ENCODE measurements at regions not wholly inside any gene's neighbourhood (a gene's known extent, or its start where the extent isn't known, plus 50 kb on each side); places are given as distances from the start of the nearest gene placed in this dataset.
A peak's percentile ranks its signal among the peaks of the same experiment; 100 is the strongest.

GRCh38 chr9:26551451-26551850 lies 341.2 kb downstream of the CAAP1 start:
- TF ChIP-seq RXRA (IDR thresholded peaks at IDR 0.05; ENCODE audit: borderline replicate concordance, low read depth) (no peak), RFX5 (IDR thresholded peaks at IDR 0.05; ENCODE audit: low read length) (no peak), NRF1 (IDR thresholded peaks at IDR 0.05; ENCODE audit: low read depth, low read length) (no peak), JUND (IDR thresholded peaks at IDR 0.05) (no peak), FOSL2 (IDR thresholded peaks at IDR 0.05; ENCODE audit: borderline replicate concordance, low read depth) (no peak), YY1 (IDR thresholded peaks at IDR 0.05; ENCODE audit: low read depth) (no peak)
- TF ChIP-seq, protein P1, sequence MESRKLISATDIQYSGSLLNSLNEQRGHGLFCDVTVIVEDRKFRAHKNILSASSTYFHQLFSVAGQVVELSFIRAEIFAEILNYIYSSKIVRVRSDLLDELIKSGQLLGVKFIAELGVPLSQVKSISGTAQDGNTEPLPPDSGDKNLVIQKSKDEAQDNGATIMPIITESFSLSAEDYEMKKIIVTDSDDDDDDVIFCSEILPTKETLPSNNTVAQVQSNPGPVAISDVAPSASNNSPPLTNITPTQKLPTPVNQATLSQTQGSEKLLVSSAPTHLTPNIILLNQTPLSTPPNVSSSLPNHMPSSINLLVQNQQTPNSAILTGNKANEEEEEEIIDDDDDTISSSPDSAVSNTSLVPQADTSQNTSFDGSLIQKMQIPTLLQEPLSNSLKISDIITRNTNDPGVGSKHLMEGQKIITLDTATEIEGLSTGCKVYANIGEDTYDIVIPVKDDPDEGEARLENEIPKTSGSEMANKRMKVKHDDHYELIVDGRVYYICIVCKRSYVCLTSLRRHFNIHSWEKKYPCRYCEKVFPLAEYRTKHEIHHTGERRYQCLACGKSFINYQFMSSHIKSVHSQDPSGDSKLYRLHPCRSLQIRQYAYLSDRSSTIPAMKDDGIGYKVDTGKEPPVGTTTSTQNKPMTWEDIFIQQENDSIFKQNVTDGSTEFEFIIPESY (IDR thresholded peaks at IDR 0.05; ENCODE audit: borderline replicate concordance, low read depth) = no peak
- DNase-seq = no peak
- Histone ChIP-seq H3K79me2 (ENCODE audit: insufficient read depth) (no peaks in the 10 kb centered on the region), H2AFZ (ENCODE audit: low read depth) (peak overlapping the region; percentile 22; the same call in 1 of the 2 replicates), H3K36me3 (replicated peaks in 1 of 2; ENCODE audit: control insufficient read depth in 1 of 2, insufficient read depth in 2 of 2, low read length in 1 of 2) (no peaks in the 10 kb centered on the region), H3K4me3 (ENCODE audit: low read depth in 2 of 2, low read length in 1 of 2) (no peak overlapping the region), H3K9me2 (no peaks in the 10 kb centered on the region), H3K4me2 (no peak overlapping the region), H3F3A (replicated peaks; ENCODE audit: insufficient read depth) (no peaks in the 10 kb centered on the region), H3K9ac (no peak overlapping the region), H3K27me3 (ENCODE audit: insufficient read depth) (no peaks in the 10 kb centered on the region), H3K27ac (ENCODE audit: low read depth in 2 of 2, low read length in 1 of 2) (no peak overlapping the region), H4K20me1 (ENCODE audit: insufficient read depth) (no peaks in the 10 kb centered on the region), H3K9me3 (no peaks in the 10 kb centered on the region), H3K4me1 (ENCODE audit: control insufficient read depth in 1 of 2, insufficient read depth in 2 of 2, low read depth in 1 of 2, low read length in 1 of 2) (no peaks in the 10 kb centered on the region)
- ChIA-PET POLR2A (no interaction called here), CTCF (no interaction called here)
- 25% methylated on average over 2 of the region's 2 CpGs for WGBS (ENCODE audit: low lambda C conversion rate)

- no peak overlapping the region for H3K4me2 ChIP-seq
- H4K20me1 ChIP-seq (ENCODE audit: insufficient read depth) = no peaks in the 10 kb centered on the region
- no peak for DNase-seq
- no peaks in the 10 kb centered on the region for H3K4me1 ChIP-seq (ENCODE audit: control insufficient read depth in 1 of 2, insufficient read depth in 2 of 2, low read depth in 1 of 2, low read length in 1 of 2)
- 18% methylated on average over 4 of the region's 4 CpGs for whole genome bisulfite sequencing (ENCODE audit: low lambda C conversion rate)
- POLR2A ChIA-PET = no interaction called here
- no peak overlapping the region for H3K9ac ChIP-seq
- H3K79me2 ChIP-seq (ENCODE audit: insufficient read depth) = no peaks in the 10 kb centered on the region
- CTCF ChIA-PET = no interaction called here
- no peak overlapping the region for H3K27ac ChIP-seq (ENCODE audit: low read depth in 2 of 2, low read length in 1 of 2)
- H3K36me3 ChIP-seq (replicated peaks in 1 of 2; ENCODE audit: control insufficient read depth in 1 of 2, insufficient read depth in 2 of 2, low read length in 1 of 2) = no peaks in the 10 kb centered on the region
- H2AFZ ChIP-seq (ENCODE audit: low read depth) = no peak overlapping the region
- H3K9me2 ChIP-seq = no peaks in the 10 kb centered on the region
- H3K27me3 ChIP-seq (ENCODE audit: insufficient read depth) = no peaks in the 10 kb centered on the region
- H3F3A ChIP-seq (replicated peaks; ENCODE audit: insufficient read depth) = no peaks in the 10 kb centered on the region
- no peaks in the 10 kb centered on the region for H3K9me3 ChIP-seq
- TF ChIP-seq, protein P2, sequence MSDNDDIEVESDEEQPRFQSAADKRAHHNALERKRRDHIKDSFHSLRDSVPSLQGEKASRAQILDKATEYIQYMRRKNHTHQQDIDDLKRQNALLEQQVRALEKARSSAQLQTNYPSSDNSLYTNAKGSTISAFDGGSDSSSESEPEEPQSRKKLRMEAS (IDR thresholded peaks at IDR 0.05; ENCODE audit: low read depth) = no peak
- TF ChIP-seq, protein P3, sequence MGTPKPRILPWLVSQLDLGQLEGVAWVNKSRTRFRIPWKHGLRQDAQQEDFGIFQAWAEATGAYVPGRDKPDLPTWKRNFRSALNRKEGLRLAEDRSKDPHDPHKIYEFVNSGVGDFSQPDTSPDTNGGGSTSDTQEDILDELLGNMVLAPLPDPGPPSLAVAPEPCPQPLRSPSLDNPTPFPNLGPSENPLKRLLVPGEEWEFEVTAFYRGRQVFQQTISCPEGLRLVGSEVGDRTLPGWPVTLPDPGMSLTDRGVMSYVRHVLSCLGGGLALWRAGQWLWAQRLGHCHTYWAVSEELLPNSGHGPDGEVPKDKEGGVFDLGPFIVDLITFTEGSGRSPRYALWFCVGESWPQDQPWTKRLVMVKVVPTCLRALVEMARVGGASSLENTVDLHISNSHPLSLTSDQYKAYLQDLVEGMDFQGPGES (IDR thresholded peaks at IDR 0.05; ENCODE audit: low read depth, low read length) = no peak
- TF ChIP-seq MXI1 (IDR thresholded peaks at IDR 0.05; ENCODE audit: low read depth, low read length) (no peak), YY1 (IDR thresholded peaks at IDR 0.05; ENCODE audit: low read depth) (no peak), ELF1 (IDR thresholded peaks at IDR 0.05) (no peak), RAD21 (IDR thresholded peaks at IDR 0.05; ENCODE audit: low read length) (no peak)
- H3K4me3 ChIP-seq (ENCODE audit: low read depth in 2 of 2, low read length in 1 of 2) = no peak overlapping the region
Observed at GRCh38 chr9:26548781-26549290, 343.8 kb downstream of the CAAP1 start.

All from SK-N-SH (cell line).